HG03571 (cell line): ENCODE measurements at regions not wholly inside any gene's neighbourhood (a gene's known extent, or its start where the extent isn't known, plus 50 kb on each side); places are given as distances from the start of the nearest gene placed in this dataset.
"Not testable (repeated sequence)": the region's sequence is repeated elsewhere in the genome, so short reads cannot be mapped to it uniquely, and the experiment has no call there.

Experiments used
- ATAC-seq: cut with Tn5 transposase; IDR thresholded peaks from one replicate; pipeline ENCODE4 v1.9.1; 2021; ENCODE audit not compliant: unreplicated experiment

GRCh38 chr1:166304131-166304530 lies 137.3 kb upstream of the FAM78B start:
- no peak for ATAC-seq

DNA sequence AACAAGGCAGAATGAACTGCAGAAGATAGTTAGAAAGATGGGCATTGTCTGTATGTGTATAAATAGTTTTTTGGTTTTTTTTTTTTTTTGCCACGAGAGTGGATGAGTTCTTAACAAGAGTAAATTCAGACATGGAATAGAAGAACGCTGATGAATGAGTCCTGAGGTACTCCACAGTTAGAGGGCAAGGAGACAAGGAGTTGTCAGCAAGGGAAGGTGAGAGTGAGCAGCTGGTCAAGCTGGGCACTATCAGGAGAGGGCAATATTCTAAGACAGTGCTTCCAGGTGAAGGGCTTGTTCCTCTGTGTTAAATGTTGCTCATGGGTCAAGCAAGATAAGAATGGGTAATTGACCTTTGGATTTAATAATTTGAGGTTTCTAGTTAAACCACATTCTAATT lies 138.6 kb upstream of the FAM78B start:
- ATAC-seq: no peak

DNA sequence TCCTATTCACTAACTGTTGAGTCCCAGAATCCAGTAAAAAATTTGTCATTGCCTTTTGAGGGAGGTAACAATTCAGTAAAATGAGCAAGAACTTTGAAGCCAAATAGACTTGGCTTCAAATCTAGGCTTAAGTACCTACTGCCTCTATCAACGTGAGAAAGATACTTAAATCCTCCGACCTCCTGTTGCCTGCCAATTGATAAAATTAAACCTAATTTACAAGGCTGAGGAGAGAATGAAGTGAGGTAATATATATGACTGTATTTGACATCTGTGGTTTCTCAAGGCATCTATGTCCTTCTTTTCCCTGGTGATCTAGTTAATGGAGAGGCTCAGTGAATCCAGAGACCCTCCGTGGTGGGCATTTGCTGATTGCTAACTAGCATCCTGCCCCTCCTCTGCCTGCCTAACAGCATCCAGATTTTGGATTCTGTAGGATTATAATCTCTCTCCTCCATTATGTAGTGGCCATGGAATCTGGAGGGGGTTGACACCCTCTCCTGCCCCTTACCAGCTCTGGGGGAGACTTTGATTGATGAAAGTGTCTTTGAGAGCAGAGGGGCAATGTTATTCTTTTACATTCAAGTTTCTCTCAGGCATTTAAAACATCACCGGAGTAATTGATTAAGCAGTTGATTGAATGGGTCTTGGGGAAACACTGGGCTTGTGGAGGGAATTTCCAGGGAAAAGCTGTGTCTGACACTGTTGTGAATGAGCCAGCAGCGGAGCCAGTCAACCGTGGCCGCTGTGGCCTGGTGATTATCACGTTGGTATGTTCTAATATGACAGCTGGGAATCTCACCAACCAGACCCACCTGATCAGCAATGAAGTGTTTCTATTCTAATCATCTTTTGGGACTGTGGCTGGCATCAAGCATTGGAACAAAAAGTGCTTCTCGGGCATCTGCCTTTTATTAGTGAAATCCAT lies 140.7 kb upstream of the FAM78B start:
- no peak for ATAC-seq

DNA sequence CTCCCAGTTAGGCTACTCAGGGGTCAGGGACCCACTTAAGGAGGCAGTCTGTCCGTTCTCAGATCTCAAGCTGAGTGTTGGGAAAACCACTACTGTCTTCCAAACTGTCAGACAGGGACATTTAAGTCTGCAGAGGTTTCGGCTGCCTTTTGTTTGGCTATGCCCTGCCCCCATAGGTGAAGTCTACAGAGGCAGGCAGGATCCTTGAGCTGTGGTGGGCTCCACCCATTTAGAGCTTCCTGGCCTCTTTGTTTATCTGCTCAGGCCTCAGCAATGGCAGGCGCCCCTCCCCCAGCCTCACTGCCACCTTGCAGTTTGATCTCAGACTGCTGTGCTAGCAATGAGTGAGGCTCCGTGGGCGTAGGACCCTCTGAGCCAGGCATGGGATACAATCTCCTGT lies 149.5 kb upstream of the FAM78B start:
- not testable (repeated sequence) for ATAC-seq

DNA sequence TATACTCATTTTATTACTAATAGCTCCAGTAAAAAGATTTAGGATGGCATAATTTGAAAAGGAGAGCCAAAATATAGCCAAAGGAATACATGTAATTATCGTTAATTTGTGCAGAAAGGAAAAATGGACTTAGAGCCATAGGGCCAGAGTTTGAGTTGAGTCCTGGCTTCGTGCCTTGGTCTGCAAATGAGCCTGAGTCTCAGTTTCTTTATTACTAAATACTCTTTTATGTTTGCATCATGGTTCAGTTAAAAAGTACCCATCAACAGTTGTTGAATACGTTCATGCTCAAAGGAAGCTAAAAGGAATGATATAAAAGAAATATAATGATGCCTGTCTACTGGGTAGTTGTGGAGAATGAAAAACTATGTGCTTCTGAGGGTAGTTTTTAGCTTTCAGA lies 155.7 kb upstream of the FAM78B start:
- ATAC-seq: no peak

DNA sequence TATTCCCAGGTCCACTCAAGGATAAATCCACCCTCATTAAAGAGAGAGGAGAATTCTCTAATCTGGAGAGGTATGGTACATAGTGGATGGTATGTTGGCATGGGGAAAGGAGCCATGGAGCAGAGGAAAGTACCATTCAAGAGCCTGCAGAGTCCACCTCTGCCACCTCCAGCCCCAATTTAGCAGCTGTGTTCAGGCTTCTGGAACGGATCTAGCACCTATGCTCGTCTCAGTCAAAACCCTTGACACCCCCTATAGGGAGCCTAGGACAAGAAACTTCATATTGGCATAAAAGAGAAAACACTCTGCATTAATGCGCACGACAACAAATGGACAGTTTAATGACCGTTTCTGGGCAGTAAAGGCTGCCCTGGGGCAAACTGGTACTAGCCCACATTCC lies 161.1 kb upstream of the FAM78B start:
- no peak for ATAC-seq

- ATAC-seq: no peak
Measured at GRCh38 chr1:166328956-166329355, 162.2 kb upstream of the FAM78B start.

DNA sequence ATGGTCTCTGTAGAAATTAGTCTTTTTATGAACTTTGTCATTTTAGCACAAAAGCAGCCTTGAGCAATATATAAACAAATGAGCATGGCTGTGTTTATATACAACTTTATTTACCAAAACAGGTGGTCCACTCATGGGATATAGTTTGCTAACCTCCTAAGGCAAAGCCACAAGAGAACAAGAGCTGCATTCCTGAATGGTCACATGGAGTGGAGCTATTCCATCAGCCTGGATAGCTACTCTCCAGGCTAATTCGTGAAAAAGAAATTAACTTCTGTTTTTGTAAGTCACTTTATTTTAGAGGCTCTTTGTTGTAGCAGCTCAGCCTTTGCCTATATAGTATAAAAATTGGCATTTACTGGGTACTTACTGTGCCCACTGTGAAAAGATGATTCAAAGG lies 163.3 kb upstream of the FAM78B start:
- no peak for ATAC-seq

DNA sequence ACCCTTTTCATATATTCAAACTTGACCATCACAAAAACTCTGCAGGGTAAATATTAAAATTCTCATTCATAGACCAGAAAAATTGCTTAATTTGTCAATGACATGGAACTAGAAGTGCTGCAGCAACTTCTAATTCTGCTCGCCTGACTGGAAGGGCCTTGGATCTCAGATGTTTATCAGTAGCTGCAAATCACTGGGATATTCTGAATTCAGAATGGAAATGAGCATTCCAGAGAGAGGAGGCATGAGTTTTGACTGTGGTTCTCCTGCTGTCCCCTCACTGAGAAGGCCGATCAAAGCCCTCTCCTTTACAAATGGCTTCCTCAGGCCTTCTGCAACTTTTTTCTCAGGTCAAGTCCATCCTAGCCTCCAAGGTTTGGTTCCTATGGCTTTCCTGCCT lies 171.3 kb upstream of the FAM78B start:
- no peak for ATAC-seq

- no peak for ATAC-seq
Measured at GRCh38 chr1:166340709-166341108, 173.9 kb upstream of the FAM78B start.

GRCh38 chr1:166343276-166343675 lies 176.5 kb upstream of the FAM78B start:
- no peak for ATAC-seq

DNA sequence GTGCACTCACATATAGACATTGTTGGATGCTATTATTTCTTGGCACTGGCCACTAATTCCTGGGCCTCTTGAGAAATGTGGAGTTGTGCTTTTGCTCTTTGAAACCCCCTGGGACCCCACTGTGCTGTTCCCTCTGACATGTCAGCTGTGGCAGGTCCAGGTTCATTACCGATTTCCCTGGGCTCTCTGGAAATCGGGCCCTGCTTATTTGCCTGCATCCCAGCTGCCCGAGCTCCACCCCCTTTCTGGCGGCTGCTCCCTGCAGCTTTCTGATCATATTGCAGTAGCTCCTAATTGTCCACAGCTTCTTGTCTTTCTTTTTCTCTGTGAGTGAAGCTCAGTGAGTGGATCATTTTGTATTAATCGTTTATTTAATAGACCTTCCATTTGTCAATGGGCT lies 183.7 kb upstream of the FAM78B start:
- ATAC-seq: no peak

DNA sequence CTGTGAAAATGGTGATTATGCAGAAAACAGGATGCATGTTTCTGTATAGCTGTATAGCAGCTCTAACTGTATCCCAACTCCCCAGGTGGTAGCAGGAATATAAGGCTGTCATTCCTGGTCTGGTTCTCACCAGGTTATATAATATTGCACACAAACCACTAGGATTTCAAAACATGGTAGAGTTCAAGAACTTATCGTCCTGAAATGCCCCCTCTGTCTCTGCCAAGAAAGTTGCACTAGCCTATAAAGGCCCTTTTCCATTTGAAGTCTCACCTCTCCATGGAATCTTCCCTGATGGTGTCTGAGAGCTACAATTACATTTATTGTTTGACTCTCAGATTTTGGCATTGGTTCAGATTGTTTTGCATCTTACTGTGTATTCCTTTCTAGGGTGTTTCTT lies 184.9 kb upstream of the FAM78B start:
- ATAC-seq: no peak

- no peak for ATAC-seq
Measured at GRCh38 chr1:166353213-166353612, 186.4 kb upstream of the FAM78B start.

DNA sequence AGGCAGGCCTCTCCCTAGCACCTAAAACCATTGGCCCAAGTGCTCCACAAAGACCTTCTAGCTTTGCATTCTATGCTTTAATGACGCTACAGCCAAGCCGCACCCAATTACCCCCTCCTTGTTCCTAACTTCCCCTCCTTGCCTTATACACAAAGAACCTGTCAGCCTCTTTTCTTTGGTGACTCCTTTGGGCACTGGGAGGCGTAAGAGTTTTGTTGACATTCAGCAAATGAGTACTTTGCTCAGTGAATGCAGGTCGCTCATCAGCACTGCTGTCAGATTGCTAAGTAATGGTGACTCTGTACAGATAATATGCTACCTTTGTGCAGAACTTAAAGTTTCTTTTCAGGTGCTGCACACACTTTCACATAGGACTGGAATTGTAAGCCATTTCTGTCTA lies 187.6 kb upstream of the FAM78B start:
- no peak for ATAC-seq

- no peak for ATAC-seq
Measured at GRCh38 chr1:166365081-166365480, 198.3 kb upstream of the FAM78B start.

GRCh38 chr1:166368030-166368429 lies 201.2 kb upstream of the FAM78B start:
- no peak for ATAC-seq

DNA sequence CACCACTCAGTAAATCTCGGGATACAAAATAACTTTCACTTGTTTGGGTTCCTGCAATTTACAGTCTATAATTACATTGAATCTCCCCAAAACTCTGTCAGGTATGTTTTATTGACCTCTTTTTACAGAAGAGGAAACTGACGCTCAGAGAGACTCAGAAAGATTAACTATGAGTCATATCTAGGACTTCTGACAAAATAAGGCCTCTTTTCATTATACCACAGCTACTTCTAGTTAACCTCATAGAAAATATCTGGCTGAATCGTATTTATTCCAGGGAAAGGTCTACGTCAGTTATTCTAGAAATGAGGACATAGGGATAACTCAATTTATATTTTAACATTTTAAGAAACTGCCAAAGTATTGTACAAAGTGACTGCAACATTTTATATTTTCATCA lies 211.1 kb upstream of the FAM78B start:
- no peak for ATAC-seq

GRCh38 chr1:166378805-166379204 lies 212.0 kb upstream of the FAM78B start:
- ATAC-seq: no peak

- ATAC-seq: no peak
Measured at GRCh38 chr1:166379447-166379846, 212.6 kb upstream of the FAM78B start.

- no peak for ATAC-seq
Measured at GRCh38 chr1:166383137-166383536, 216.3 kb upstream of the FAM78B start.

DNA sequence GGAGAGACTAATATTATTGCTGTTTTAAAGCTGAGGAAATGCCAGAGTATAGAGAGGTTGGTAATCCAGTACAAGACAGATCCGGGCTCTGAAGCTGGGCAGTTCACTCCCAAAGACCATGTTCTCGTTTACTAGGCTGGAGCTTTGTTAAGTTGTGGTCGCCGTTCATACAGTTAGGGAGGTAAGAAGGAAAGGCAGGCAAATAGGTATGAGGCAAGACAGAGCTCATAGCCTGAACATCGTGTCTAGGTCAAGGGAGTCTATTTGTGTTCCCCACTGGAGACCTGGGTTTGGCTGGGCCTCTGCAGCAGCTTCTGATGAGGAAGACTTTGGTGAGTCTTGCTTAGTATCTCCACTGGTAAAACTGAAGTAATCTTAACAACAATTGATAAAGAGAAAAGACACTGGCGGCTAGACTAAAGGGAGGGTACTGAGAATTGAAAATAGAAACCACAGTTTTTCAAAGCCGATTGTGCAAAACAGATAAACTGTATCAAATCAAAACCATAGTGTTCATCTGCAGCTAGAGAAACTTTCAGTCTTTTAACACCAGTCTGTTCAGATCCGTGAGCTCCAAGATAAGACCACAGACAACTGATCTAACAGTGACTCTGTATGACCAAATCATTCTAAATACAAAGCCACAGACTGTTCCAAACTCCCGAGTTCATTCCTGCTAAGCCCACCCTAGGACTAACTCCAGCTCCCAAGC lies 217.0 kb upstream of the FAM78B start:
- no peak for ATAC-seq
